Endothelial cell (in vitro differentiated cells): ENCODE measurements at regions not wholly inside any gene's neighbourhood (a gene's known extent, or its start where the extent isn't known, plus 50 kb on each side); places are given as distances from the start of the nearest gene placed in this dataset.

Experiments used
- DNase-seq: peaks from one replicate; pipeline ENCODE4 v3.0.0; 2021; ENCODE audit warnings: low spot score
- H3K27ac Mint-ChIP-seq: one replicate; pipeline ENCODE4 v1.8.0; 2021; ENCODE audit warnings: mixed read lengths, inconsistent platforms; ENCODE audit not compliant: unreplicated experiment
- H3K27me3 Mint-ChIP-seq: one replicate; pipeline ENCODE4 v1.8.0; 2021; ENCODE audit warnings: mild to moderate bottlenecking, moderate library complexity, mixed read lengths, inconsistent platforms; ENCODE audit not compliant: unreplicated experiment
- H3K36me3 Mint-ChIP-seq: one replicate; pipeline ENCODE4 v1.8.0; 2021; ENCODE audit warnings: mild to moderate bottlenecking, low read depth, mixed read lengths, inconsistent platforms; ENCODE audit not compliant: unreplicated experiment
- H3K4me1 Mint-ChIP-seq: one replicate; pipeline ENCODE4 v1.8.0; 2021; ENCODE audit warnings: mild to moderate bottlenecking, mixed read lengths, inconsistent platforms; ENCODE audit not compliant: unreplicated experiment
- H3K4me3 Mint-ChIP-seq: one replicate; pipeline ENCODE4 v1.8.0; 2021; ENCODE audit warnings: mild to moderate bottlenecking, mixed read lengths, inconsistent platforms; ENCODE audit not compliant: unreplicated experiment
- H3K9me3 Mint-ChIP-seq: one replicate; pipeline ENCODE4 v1.8.0; 2021; ENCODE audit warnings: mixed read lengths, inconsistent platforms; ENCODE audit not compliant: unreplicated experiment
- TF ChIP-seq, protein P1 (sequence below): fragments of 200-600 bp; sonication (generic); IDR thresholded peaks from one replicate; pipeline ENCODE4 v1.5.0; 2021; ENCODE audit warnings: antibody characterized with exemption; ENCODE audit not compliant: unreplicated experiment

DNA sequence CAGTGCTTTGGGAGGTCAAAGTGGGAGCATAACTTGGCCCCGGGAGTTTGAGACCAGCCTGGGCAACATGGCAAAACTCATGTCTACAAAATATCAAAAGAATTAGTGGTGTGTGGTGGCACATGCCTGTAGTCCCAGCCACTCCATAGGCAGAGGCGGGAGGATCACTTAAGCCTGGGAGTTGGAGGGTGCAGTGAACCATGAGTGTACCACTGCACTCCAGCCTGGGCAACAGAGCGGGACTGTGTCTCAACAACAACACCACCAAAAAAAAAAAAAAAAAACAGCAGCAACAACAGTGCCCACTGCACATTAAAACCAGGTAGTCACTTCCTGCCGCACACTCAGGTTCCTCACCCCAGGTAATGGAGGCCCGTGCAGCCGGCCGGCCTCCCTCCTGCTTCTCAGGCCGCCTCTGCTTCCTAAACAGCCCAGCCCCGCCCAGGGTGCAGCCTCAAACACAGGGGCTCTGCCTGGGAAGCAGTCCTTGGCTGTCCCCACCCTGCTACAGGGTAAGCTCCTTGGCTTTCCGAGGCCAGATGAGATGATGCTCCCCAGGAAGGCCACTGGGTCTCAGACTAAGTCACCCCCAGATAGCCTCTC, 318.3 kb downstream of the SHANK2 start:
- no peaks in the 10 kb centered on the region for H3K9me3 Mint-ChIP-seq
- no peaks in the 10 kb centered on the region for H3K4me1 Mint-ChIP-seq
- TF ChIP-seq, protein P1, sequence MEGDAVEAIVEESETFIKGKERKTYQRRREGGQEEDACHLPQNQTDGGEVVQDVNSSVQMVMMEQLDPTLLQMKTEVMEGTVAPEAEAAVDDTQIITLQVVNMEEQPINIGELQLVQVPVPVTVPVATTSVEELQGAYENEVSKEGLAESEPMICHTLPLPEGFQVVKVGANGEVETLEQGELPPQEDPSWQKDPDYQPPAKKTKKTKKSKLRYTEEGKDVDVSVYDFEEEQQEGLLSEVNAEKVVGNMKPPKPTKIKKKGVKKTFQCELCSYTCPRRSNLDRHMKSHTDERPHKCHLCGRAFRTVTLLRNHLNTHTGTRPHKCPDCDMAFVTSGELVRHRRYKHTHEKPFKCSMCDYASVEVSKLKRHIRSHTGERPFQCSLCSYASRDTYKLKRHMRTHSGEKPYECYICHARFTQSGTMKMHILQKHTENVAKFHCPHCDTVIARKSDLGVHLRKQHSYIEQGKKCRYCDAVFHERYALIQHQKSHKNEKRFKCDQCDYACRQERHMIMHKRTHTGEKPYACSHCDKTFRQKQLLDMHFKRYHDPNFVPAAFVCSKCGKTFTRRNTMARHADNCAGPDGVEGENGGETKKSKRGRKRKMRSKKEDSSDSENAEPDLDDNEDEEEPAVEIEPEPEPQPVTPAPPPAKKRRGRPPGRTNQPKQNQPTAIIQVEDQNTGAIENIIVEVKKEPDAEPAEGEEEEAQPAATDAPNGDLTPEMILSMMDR = no peak
- DNase-seq = no peak
- no peaks in the 10 kb centered on the region for H3K27me3 Mint-ChIP-seq
- no peak overlapping the region for H3K4me3 Mint-ChIP-seq
- peaks cover 8% of the 10 kb centered on the region for H3K36me3 Mint-ChIP-seq
- no peak overlapping the region for H3K27ac Mint-ChIP-seq

DNA sequence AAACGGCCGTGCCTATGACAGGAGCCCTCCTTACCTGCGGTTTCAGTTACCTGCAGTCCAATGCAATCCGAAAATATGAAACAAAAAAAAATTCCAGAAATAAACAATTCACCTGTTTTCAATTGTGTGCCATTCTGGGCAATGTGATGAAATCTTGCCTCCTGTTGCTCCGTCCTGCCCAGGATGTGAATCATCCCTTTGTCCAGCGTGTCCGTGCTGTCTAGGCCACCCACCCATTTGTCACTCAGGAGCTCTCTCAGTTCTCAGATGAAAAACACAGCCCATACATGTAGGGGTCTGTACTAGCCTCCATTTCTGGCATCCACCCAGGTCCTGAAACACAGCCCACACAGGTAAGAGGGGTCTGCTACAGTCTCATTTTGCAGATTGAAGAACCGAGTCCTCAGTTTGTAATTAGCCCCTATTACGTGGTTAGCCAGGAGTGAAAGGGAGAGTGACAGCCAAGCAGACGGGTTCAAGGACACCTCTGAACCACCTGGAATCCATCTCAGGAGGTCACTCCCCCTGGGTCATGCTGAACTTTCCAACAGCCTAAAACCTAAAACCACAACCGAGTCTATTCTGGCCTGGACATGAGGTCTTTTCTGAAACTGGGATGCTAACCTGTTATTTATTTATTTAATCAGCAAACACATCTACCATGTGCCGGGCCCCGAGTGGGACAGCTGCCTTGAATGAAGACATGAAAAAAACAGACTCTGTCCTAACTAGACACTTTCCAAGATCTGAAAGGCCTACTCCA, 317.2 kb downstream of the SHANK2 start:
- H3K36me3 Mint-ChIP-seq = peaks cover 8% of the 10 kb centered on the region
- no peaks in the 10 kb centered on the region for H3K4me1 Mint-ChIP-seq
- H3K4me3 Mint-ChIP-seq = no peak overlapping the region
- no peak for DNase-seq
- no peaks in the 10 kb centered on the region for H3K27me3 Mint-ChIP-seq
- no peaks in the 10 kb centered on the region for H3K9me3 Mint-ChIP-seq
- TF ChIP-seq, protein P1 = no peak
- H3K27ac Mint-ChIP-seq = no peak overlapping the region

DNA sequence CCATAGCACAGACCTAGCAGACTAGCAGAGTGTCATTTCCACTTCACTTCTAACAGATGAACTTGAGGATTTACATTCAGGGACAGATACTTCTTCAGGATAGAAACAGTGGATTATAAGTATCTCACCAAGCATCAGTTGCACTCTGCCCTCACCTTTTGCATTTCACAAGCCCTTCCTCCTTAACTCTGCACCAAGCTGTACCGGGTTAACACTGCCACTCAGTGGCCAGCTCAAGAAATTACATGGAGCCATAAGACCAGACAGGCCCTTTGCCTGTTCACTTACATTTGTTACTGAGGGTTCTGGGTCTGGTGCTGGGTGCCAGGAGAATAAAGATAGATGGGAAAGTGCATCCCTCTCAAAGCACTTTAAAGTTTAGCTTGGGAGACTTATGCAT, 309.8 kb downstream of the SHANK2 start:
- Mint-ChIP-seq H3K4me3 (no peak overlapping the region), H3K36me3 (peaks cover 41% of the 10 kb centered on the region), H3K4me1 (no peaks in the 10 kb centered on the region), H3K9me3 (peaks cover 12% of the 10 kb centered on the region), H3K27ac (no peak overlapping the region), H3K27me3 (peaks cover 7% of the 10 kb centered on the region)
- peak; percentile 33 for DNase-seq
- TF ChIP-seq, protein P1 = peak; percentile 64

DNA sequence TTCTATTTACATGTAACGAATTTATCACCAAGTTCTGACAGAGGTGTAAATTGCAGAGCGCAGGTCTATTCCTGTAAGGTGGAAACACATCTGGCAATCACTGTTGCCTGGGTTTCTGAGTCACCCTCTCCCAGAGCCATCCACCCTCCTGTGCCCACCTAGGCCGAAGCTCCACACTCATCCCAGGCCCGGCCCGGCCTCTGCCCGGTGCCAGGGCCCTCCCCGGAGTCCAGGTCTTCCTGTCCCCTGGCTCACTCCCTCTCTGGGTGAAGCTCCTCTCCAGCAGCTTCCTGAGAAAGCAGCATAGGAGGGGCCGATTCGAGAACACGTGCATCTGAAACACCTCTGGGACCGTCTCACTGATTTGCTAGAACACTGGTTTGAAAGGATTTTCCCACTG, 308.2 kb downstream of the SHANK2 start:
- H3K36me3 Mint-ChIP-seq = peaks cover 38% of the 10 kb centered on the region
- H3K27ac Mint-ChIP-seq = no peak overlapping the region
- H3K27me3 Mint-ChIP-seq = peaks cover 12% of the 10 kb centered on the region
- no peak overlapping the region for H3K4me3 Mint-ChIP-seq
- TF ChIP-seq, protein P1 = no peak
- peaks cover 12% of the 10 kb centered on the region for H3K9me3 Mint-ChIP-seq
- DNase-seq = no peak
- no peaks in the 10 kb centered on the region for H3K4me1 Mint-ChIP-seq

DNA sequence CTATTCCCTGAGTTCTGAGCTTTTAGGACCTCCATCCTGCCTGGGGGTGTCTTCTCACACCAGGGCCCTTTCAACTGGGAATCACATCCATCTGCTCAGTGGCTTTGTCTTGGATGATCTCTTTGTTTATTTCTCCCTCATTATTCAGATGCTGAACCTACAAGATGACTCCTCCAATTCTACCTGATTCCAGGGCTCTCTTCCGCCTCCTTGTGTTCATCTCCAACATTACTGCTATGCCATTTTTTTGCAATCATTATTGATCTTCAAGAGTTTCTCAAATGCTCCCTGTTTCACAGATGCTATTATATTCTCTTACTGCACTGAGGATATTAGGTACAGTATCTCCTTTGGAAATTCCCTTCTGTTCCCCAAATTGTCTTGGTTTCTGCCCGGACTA, 307.7 kb downstream of the SHANK2 start:
- TF ChIP-seq, protein P1 = peak; percentile 53
- H3K27me3 Mint-ChIP-seq = peaks cover 12% of the 10 kb centered on the region
- no peak overlapping the region for H3K4me3 Mint-ChIP-seq
- H3K27ac Mint-ChIP-seq = no peak overlapping the region
- peaks cover 38% of the 10 kb centered on the region for H3K36me3 Mint-ChIP-seq
- no peaks in the 10 kb centered on the region for H3K4me1 Mint-ChIP-seq
- peaks cover 12% of the 10 kb centered on the region for H3K9me3 Mint-ChIP-seq
- DNase-seq = no peak
